HCT116 (cell line): ENCODE measurements at regions not wholly inside any gene's neighbourhood (a gene's known extent, or its start where the extent isn't known, plus 50 kb on each side); places are given as distances from the start of the nearest gene placed in this dataset.

Experiments
- ATAC-seq: fragments of 200-7000 bp; cut with Tn5 transposase; 2 replicates; pipeline ENCODE4 v1.9.1; 2020; ENCODE audit warnings: mild to moderate bottlenecking, moderate library complexity
- BruUV-seq: library from RNA; stranded (reverse); fragments of 400-500 nt; replicated peaks from 2 replicates; lab custom pipeline; 2021; lab: Mats Ljungman, UMichigan
- CTCF ChIA-PET: fragments of 300-600 bp; sonication (Branson Sonifier 250); formaldehyde crosslinking; loops from one replicate; lab custom pipeline; 2021; ENCODE audit warnings: antibody characterized with exemption; lab: Charles Lee
- POLR2A ChIA-PET: fragments of 300-600, 350-600 bp; sonication (Branson Sonifier 250); formaldehyde crosslinking; loops from one replicate; lab custom pipeline; 2021; ENCODE audit warnings: antibody characterized with exemption; lab: Charles Lee
- RAD21 ChIA-PET, 2 experiments: fragments of 300-600 bp; sonication (Branson Sonifier 250); formaldehyde crosslinking; loops; one replicate each; lab custom pipeline; 2023; ENCODE audit warnings: low total read pairs in 2 of 2; ENCODE audit not compliant: uncharacterized antibody in 2 of 2, unreplicated experiment in 2 of 2, low non-redundant PET in 1 of 2; lab: Charles Lee
- DNase-seq: peaks from one replicate; pipeline ENCODE4 v3.0.0-alpha.2; 2010; ENCODE audit warnings: low read depth, low spot score
- H2AFZ ChIP-seq: fragments of 200-600 bp; shearing (Covaris generic), sonication (generic); 2 replicates; pipeline ENCODE4 v1.6.1; 2017; ENCODE audit warnings: low read depth, mixed run types, mixed read lengths, antibody characterized with exemption, low read length; ENCODE audit not compliant: poor library complexity, severe bottlenecking
- H3K27ac ChIP-seq: 2 replicates; pipeline ENCODE4 v1.5.1; 2012; ENCODE audit warnings: low read depth, low read length
- H3K27me3 ChIP-seq: fragments of 200-600 bp; sonication (generic); 2 replicates; pipeline ENCODE4 v1.6.1; 2016; ENCODE audit warnings: mixed run types, low read length, mixed read lengths; ENCODE audit not compliant: insufficient read depth
- H3K36me3 ChIP-seq, 2 experiments: fragments of 200-500 bp in 1 of 2; fragments of 200-600 bp in 1 of 2; sonication (Bioruptor generic) in 1 of 2; sonication (generic) in 1 of 2; 2 replicates each; pipeline versions ENCODE4 v1.5.1 to v1.6.1; 2014 to 2016; ENCODE audit warnings: low read length in 2 of 2, inconsistent platforms in 1 of 2, mixed read lengths in 1 of 2, mixed run types in 1 of 2; ENCODE audit not compliant: insufficient read depth in 2 of 2, control insufficient read depth in 1 of 2
- H3K4me1 ChIP-seq, 2 experiments: fragments of 200-600 bp in 1 of 2; sonication (generic) in 1 of 2; 2 replicates each; pipeline versions ENCODE4 v1.5.1 to v1.6.1; 2012 to 2017; ENCODE audit warnings: low read length in 2 of 2, inconsistent platforms in 1 of 2, mild to moderate bottlenecking in 1 of 2, mixed read lengths in 1 of 2, mixed run types in 1 of 2, moderate library complexity in 1 of 2; ENCODE audit not compliant: insufficient read depth in 2 of 2, control insufficient read depth in 1 of 2
- H3K4me2 ChIP-seq: fragments of 200-600 bp; sonication (generic); 2 replicates; pipeline ENCODE4 v1.6.1; 2017; ENCODE audit warnings: mixed run types, low read length, mixed read lengths
- H3K4me3 ChIP-seq, 2 experiments: fragments of 200-600 bp in 1 of 2; sonication (generic) in 1 of 2; replicated peaks in 1 of 2; 2 replicates each; pipeline ENCODE4 v1.5.1; 2011 to 2016; ENCODE audit warnings: low read length in 2 of 2, control low read depth in 1 of 2, low read depth in 1 of 2, mild to moderate bottlenecking in 1 of 2, mixed read lengths in 1 of 2, mixed run types in 1 of 2
- H3K79me2 ChIP-seq: fragments of 200-600 bp; sonication (generic); 2 replicates; pipeline ENCODE4 v1.6.1; 2017; ENCODE audit warnings: mild to moderate bottlenecking, mixed run types, low read length, moderate library complexity, mixed read lengths; ENCODE audit not compliant: insufficient read depth
- H3K9ac ChIP-seq: fragments of 200-600 bp; sonication (generic); 2 replicates; pipeline ENCODE4 v1.6.1; 2016; ENCODE audit warnings: low read length, mixed read lengths
- H3K9me2 ChIP-seq: fragments of 200-600 bp; sonication (generic), shearing (Covaris generic); 2 replicates; pipeline ENCODE4 v1.6.1; 2017; ENCODE audit warnings: mixed run types, mild to moderate bottlenecking, moderate library complexity; ENCODE audit not compliant: insufficient read depth
- H3K9me3 ChIP-seq, 2 experiments: fragments of 200-500 bp in 1 of 2; fragments of 200-600 bp in 1 of 2; sonication (Bioruptor generic) in 1 of 2; sonication (generic) in 1 of 2; 2 replicates each; pipeline ENCODE4 v1.6.1; 2014 to 2017; ENCODE audit warnings: low read length in 2 of 2, mixed read lengths in 2 of 2, inconsistent platforms in 1 of 2, low read depth in 1 of 2, mild to moderate bottlenecking in 1 of 2, mixed run types in 1 of 2, moderate library complexity in 1 of 2; ENCODE audit not compliant: control insufficient read depth in 1 of 2, insufficient read depth in 1 of 2
- H4K20me1 ChIP-seq: fragments of 200-600 bp; sonication (generic), shearing (Covaris generic); 2 replicates; pipeline ENCODE4 v1.6.1; 2017; ENCODE audit warnings: mixed run types, mild to moderate bottlenecking, moderate library complexity; ENCODE audit not compliant: insufficient read depth
- CEBPB ChIP-seq: IDR thresholded peaks from 2 replicates; pipeline ENCODE4 v1.6.1; 2012; ENCODE audit warnings: low read depth
- EGR1 ChIP-seq: IDR thresholded peaks from 2 replicates; pipeline ENCODE4 v1.6.1; 2012; ENCODE audit warnings: low read depth
- ELF1 ChIP-seq: IDR thresholded peaks from 2 replicates; pipeline ENCODE4 v1.6.1; 2012; ENCODE audit warnings: low read depth, borderline replicate concordance
- EZH2 ChIP-seq: fragments of 200-600 bp; sonication (generic); IDR thresholded peaks from 2 replicates; pipeline ENCODE4 v1.6.1; 2017; ENCODE audit warnings: antibody characterized with exemption, mixed run types
- EZH2phosphoT487 ChIP-seq: fragments of 200-600 bp; IDR thresholded peaks from 2 replicates; pipeline ENCODE4 v1.6.1; 2018; ENCODE audit warnings: antibody characterized with exemption, borderline replicate concordance
- FOSL1 ChIP-seq: IDR thresholded peaks from 2 replicates; pipeline ENCODE4 v1.6.1; 2012; ENCODE audit warnings: low read depth
- JUND ChIP-seq: IDR thresholded peaks from 2 replicates; pipeline ENCODE4 v1.6.1; 2012
- POLR2AphosphoS5 ChIP-seq: IDR thresholded peaks from 2 replicates; pipeline ENCODE4 v1.6.1; 2011; ENCODE audit warnings: mild to moderate bottlenecking, low read depth, low read length, moderate library complexity
- RAD21 ChIP-seq: IDR thresholded peaks from 2 replicates; pipeline ENCODE4 v1.6.1; 2012; ENCODE audit warnings: low read depth, mild to moderate bottlenecking
- SIN3A ChIP-seq: IDR thresholded peaks from 2 replicates; pipeline ENCODE4 v1.6.1; 2012; ENCODE audit warnings: low read depth
- SP1 ChIP-seq: IDR thresholded peaks from 2 replicates; pipeline ENCODE4 v1.6.1; 2012; ENCODE audit warnings: low read depth
- SRF ChIP-seq: IDR thresholded peaks from 2 replicates; pipeline ENCODE4 v1.6.1; 2012; ENCODE audit warnings: low read depth
- TCF7L2 ChIP-seq: IDR thresholded peaks from 2 replicates; pipeline ENCODE4 v1.7.0; 2011; ENCODE audit warnings: borderline replicate concordance, inconsistent platforms; ENCODE audit not compliant: insufficient read depth, insufficient read length; ENCODE audit errors: extremely low read depth
- YY1 ChIP-seq: IDR thresholded peaks from 2 replicates; pipeline ENCODE4 v1.6.1; 2011; ENCODE audit warnings: low read length, low read depth, moderate library complexity, mild to moderate bottlenecking; ENCODE audit not compliant: insufficient replicate concordance; ENCODE audit errors: extremely low read depth
- ZNF274 ChIP-seq: fragments of 200-500 bp; sonication (Bioruptor generic); IDR thresholded peaks from 2 replicates; pipeline ENCODE4 v1.6.1; 2014; ENCODE audit warnings: mild to moderate bottlenecking, low read depth, low read length, inconsistent platforms
- intact Hi-C: fragments of 100-400 bp; cut with micrococcal nuclease; formaldehyde crosslinking; loops from 2 replicates; pipeline ENCODE4 v1.10.0; 2022
- TF ChIP-seq, protein P1 (sequence below): IDR thresholded peaks from 2 replicates; pipeline ENCODE4 v1.6.1; 2012
- TF ChIP-seq, protein P2 (sequence below): IDR thresholded peaks from 2 replicates; pipeline ENCODE4 v1.6.1; 2012; ENCODE audit warnings: low read depth
- TF ChIP-seq, protein P3 (sequence below), 3 experiments: fragments of 200-600 bp in 1 of 3; sonication (generic) in 1 of 3; IDR thresholded peaks in 2 of 3; conservative IDR thresholded peaks in 1 of 3; 2 replicates each; pipeline ENCODE4 v1.5.1; 2012 to 2017; ENCODE audit warnings: low read depth in 2 of 3, low read length in 2 of 3, antibody characterized with exemption in 1 of 3, borderline replicate concordance in 1 of 3, control low read depth in 1 of 3, mild to moderate bottlenecking in 1 of 3, mixed read lengths in 1 of 3, mixed run types in 1 of 3, moderate library complexity in 1 of 3; ENCODE audit not compliant: insufficient read depth in 1 of 3
- TF ChIP-seq, protein P4 (sequence below): IDR thresholded peaks from 2 replicates; pipeline ENCODE4 v1.6.1; 2011; ENCODE audit warnings: mild to moderate bottlenecking, low read length, moderate library complexity; ENCODE audit not compliant: insufficient replicate concordance; ENCODE audit errors: extremely low read depth
- TF ChIP-seq, protein P5 (sequence below): IDR thresholded peaks from 2 replicates; pipeline ENCODE4 v1.6.1; 2012

DNA sequence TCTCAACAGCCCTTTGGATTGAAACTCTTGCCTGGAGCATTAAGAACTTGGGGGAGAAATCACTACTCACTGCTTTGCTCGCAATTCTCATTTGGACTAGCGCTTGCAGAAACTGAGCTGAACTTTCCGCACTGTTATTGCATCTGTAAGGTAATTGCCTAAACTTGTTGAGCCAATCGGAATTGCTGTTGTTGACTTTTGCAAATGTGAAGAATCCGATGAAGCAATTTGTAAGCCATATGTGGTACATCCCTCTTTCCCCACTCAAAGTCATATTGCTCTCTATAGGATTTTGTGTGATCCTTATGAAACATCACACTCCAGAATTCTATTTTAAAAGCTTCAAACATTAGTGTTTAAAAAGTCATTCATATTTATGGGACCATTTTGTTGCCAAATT lies 191.7 kb upstream of the GBE1 start:
- no peaks in the 10 kb centered on the region for H4K20me1 ChIP-seq
- ChIA-PET CTCF (no interaction called here), RAD21 (no interaction called here), POLR2A (no interaction called here)
- intact Hi-C loops: no loop called here
- no peaks in the 10 kb centered on the region for H3K36me3 ChIP-seq
- H3K9ac ChIP-seq: no peak overlapping the region
- no peak overlapping the region for H3K4me2 ChIP-seq
- no peak for DNase-seq
- H3K9me3 ChIP-seq: no peaks in the 10 kb centered on the region
- H3K9me2 ChIP-seq: no peaks in the 10 kb centered on the region
- no peaks in the 10 kb centered on the region for H3K79me2 ChIP-seq
- ATAC-seq: no peak
- BruUV-seq: no TSS peak
- TF ChIP-seq YY1: no peak
- TF ChIP-seq, protein P1, sequence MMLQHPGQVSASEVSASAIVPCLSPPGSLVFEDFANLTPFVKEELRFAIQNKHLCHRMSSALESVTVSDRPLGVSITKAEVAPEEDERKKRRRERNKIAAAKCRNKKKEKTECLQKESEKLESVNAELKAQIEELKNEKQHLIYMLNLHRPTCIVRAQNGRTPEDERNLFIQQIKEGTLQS: no peak
- TF ChIP-seq SIN3A: no peak
- no peak for TF ChIP-seq EZH2
- no peak for TF ChIP-seq ZNF274
- no peak for TF ChIP-seq JUND
- TF ChIP-seq TCF7L2: no peak
- TF ChIP-seq EZH2phosphoT487: no peak
- no peak for TF ChIP-seq EGR1
- TF ChIP-seq SRF: no peak
- no peak for TF ChIP-seq POLR2AphosphoS5
- TF ChIP-seq, protein P2, sequence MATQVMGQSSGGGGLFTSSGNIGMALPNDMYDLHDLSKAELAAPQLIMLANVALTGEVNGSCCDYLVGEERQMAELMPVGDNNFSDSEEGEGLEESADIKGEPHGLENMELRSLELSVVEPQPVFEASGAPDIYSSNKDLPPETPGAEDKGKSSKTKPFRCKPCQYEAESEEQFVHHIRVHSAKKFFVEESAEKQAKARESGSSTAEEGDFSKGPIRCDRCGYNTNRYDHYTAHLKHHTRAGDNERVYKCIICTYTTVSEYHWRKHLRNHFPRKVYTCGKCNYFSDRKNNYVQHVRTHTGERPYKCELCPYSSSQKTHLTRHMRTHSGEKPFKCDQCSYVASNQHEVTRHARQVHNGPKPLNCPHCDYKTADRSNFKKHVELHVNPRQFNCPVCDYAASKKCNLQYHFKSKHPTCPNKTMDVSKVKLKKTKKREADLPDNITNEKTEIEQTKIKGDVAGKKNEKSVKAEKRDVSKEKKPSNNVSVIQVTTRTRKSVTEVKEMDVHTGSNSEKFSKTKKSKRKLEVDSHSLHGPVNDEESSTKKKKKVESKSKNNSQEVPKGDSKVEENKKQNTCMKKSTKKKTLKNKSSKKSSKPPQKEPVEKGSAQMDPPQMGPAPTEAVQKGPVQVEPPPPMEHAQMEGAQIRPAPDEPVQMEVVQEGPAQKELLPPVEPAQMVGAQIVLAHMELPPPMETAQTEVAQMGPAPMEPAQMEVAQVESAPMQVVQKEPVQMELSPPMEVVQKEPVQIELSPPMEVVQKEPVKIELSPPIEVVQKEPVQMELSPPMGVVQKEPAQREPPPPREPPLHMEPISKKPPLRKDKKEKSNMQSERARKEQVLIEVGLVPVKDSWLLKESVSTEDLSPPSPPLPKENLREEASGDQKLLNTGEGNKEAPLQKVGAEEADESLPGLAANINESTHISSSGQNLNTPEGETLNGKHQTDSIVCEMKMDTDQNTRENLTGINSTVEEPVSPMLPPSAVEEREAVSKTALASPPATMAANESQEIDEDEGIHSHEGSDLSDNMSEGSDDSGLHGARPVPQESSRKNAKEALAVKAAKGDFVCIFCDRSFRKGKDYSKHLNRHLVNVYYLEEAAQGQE: no peak
- no peak for TF ChIP-seq RAD21
- TF ChIP-seq, protein P3, sequence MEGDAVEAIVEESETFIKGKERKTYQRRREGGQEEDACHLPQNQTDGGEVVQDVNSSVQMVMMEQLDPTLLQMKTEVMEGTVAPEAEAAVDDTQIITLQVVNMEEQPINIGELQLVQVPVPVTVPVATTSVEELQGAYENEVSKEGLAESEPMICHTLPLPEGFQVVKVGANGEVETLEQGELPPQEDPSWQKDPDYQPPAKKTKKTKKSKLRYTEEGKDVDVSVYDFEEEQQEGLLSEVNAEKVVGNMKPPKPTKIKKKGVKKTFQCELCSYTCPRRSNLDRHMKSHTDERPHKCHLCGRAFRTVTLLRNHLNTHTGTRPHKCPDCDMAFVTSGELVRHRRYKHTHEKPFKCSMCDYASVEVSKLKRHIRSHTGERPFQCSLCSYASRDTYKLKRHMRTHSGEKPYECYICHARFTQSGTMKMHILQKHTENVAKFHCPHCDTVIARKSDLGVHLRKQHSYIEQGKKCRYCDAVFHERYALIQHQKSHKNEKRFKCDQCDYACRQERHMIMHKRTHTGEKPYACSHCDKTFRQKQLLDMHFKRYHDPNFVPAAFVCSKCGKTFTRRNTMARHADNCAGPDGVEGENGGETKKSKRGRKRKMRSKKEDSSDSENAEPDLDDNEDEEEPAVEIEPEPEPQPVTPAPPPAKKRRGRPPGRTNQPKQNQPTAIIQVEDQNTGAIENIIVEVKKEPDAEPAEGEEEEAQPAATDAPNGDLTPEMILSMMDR (IDR thresholded peaks at IDR 0.05 in 2 of 3, conservative IDR thresholded peaks at IDR 0.05 in 1 of 3; ENCODE audit: borderline replicate concordance in 1 of 3, insufficient read depth in 1 of 3, low read depth in 2 of 3, low read length in 2 of 3): no peak
- TF ChIP-seq, protein P4, sequence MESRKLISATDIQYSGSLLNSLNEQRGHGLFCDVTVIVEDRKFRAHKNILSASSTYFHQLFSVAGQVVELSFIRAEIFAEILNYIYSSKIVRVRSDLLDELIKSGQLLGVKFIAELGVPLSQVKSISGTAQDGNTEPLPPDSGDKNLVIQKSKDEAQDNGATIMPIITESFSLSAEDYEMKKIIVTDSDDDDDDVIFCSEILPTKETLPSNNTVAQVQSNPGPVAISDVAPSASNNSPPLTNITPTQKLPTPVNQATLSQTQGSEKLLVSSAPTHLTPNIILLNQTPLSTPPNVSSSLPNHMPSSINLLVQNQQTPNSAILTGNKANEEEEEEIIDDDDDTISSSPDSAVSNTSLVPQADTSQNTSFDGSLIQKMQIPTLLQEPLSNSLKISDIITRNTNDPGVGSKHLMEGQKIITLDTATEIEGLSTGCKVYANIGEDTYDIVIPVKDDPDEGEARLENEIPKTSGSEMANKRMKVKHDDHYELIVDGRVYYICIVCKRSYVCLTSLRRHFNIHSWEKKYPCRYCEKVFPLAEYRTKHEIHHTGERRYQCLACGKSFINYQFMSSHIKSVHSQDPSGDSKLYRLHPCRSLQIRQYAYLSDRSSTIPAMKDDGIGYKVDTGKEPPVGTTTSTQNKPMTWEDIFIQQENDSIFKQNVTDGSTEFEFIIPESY: no peak
- TF ChIP-seq CEBPB: no peak
- TF ChIP-seq FOSL1: no peak
- no peak for TF ChIP-seq ELF1
- TF ChIP-seq, protein P5, sequence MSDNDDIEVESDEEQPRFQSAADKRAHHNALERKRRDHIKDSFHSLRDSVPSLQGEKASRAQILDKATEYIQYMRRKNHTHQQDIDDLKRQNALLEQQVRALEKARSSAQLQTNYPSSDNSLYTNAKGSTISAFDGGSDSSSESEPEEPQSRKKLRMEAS: no peak
- TF ChIP-seq SP1: no peak
- H3K4me3 ChIP-seq: no peak overlapping the region
- H3K27ac ChIP-seq: no peak overlapping the region
- H2AFZ ChIP-seq: no peak overlapping the region
- no peaks in the 10 kb centered on the region for H3K4me1 ChIP-seq
- H3K27me3 ChIP-seq: 0 out of 2 replicates have a peak, but pooled peaks cover 5% of the 10 kb centered on the region
